NCI-H510A treated with DMSO at 0.1 percent for 48 hours (cell line): ENCODE measurements at regions not wholly inside any gene's neighbourhood (a gene's known extent, or its start where the extent isn't known, plus 50 kb on each side); places are given as distances from the start of the nearest gene placed in this dataset.
"Not testable (repeated sequence)": the region's sequence is repeated elsewhere in the genome, so short reads cannot be mapped to it uniquely, and the experiment has no call there.

Source experiments
- DNase-seq: peaks from one replicate; lab custom pipeline; 2025; lab: John Stamatoyannopoulos, UW

DNA sequence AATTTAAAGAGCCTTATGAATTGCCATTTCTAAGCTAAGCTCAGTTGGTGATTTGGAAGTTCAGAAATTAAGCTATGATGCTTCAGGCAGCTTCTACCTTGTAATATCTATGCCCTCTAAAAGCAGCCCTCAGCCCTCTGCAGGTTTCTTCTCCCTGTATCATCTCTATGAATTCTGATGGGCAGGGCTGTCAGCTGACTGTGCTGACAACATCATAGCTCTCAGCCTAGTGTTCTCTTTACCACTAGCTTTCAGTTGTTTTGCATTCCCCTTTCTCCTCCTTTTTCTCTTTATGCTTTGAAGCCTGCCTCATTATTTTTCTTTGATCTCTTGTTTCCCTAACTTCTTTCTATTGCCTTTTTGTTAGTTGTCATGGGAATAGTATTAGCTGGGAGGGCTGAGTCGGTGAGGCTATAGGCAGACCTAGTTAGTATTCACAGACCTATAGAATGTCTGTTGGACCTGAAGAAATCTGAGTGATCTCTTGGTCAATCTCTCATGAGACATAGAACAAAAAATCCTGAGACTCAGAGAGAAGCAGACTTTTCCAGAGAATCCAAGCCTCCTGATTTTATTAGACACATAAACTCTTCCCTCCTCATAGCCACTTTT, 535.4 kb downstream of the RAB38 start:
- no peak for DNase-seq

DNA sequence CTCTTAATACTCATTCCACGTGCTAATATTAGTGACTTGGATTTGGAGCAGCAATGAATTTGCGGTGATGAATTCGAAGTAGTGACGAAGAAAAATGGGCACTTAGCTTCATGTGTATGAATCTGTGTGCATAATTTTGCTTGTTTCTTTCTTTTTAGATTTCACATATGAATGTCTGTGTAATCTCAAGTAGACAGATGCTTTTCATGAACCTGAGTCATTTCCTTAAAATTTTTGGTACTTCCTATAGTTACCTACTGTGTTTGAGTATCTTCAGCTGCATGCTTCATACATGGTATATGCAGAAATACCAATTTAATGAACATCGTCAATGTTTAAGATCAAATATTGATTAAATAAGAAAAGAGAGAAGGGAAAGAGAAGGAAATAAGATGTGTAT, 540.2 kb downstream of the RAB38 start:
- DNase-seq: no peak

DNA sequence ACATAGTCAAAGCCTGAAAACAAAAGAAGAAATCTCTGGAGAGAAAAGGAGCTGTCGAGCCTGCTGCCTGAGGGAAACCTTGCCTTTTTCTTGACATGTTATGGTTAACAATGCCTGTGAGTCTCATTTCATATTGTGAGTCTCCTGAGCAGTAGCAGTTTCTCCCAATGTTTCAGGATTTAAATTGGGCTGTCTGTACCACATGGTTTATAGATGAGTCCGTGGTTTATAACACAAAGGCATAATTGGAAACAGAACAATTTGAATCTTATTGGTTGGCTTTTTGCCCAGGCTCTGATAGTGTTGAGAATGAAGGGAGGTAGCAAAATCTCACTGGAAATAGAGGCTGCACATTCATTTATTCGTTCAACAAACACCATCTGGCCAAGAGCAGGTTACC, 540.9 kb downstream of the RAB38 start:
- no peak for DNase-seq

DNA sequence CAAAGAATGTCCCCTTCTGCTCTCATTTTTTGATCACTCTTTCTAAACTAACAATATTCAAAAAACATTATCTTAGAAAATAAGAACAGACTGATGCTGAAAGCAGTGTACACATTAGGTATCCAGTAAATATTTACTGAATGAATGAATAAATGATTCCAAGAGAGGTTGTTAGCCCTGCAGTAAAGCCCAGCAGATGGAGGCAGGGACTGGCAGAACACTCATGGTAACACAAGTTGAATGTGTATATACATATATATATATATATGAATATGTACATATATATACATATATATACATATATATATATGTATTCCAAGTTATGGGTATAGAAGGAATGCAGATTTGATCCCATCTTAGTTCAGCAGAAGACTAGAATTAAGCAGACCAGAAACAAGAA, 546.3 kb downstream of the RAB38 start:
- no peak for DNase-seq

DNA sequence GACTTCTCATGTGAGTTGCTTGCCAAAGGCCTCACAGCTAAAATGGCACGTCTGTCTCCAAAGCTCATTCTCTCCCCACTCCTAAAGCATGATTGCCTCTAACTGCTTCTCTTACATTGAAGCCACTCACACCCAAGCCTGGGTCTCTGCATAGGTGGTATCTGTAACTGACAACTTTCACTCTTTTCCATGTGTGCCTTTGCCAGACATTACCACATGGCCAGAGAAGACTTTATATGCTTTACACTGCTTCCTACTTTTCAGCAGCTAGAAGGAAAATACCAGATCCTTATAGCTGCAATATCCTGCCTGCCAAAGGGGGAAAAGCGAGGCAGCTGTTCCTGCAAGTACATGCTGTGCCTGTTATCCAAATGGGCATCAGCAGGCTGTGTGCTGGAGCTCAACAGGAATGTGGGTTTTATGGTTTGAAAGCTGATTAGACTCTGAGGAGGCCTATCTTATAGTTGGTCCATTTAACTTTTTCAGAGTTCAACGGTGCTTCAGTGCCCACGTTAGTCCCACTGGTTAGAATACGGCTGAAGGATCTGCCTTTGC, 547.1 kb downstream of the RAB38 start:
- no peak for DNase-seq

DNA sequence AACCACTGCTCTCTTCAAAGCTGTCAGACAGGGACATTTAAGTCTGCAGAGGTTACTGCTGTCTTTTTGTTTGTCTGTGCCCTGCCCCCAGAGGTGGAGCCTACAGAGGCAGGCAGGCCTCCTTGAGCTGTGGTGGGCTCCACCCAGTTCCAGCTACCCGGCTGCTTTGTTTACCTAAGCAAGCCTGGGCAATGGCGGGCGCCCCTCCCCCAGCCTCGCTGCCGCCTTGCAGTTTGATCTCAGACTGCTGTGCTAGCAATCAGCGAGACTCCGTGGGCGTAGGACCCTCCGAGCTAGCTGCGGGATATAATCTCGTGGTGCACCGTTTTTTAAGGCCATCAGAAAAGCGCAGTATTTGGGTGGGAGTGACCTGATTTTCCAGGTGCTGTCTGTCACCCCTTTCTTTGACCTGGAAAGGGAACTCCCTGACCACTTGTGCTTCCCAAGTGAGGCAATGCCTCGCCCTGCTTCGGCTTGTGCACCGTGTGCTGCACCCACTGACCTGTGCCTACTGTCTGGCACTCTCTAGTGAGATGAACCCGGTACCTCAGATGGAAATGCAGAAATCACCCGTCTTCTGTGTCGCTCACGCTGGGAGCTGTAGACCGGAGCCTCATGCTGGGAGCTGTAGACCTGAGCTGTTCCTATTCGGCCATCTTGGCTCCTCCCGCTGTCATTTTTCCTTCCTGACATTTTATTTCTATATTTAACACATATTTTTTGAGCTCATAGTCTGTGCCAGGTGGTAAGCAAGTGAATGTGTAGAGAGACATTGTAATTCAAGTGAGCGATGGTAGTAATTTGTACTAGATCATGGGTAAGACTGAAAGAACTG, 551.5 kb downstream of the RAB38 start:
- DNase-seq: peak; percentile 28

DNA sequence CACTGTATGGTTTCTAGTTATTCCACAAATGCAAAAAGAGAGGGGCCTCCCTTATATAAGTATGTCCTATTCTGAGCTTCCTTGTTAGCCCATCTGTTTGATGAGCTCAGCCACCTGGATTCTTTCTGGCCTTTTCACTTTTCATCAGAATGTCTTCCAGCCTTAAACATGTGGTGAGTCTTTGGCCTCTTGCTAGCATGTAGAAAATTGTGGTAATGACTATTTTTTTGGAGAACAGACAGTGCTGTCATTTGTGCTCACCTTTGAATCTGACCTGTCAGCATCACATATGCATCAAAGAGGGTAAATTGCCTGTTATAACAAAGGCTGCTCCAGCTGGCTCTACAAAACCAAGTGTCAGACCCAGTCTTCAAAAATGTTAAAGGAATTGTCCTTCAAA, 558.7 kb downstream of the RAB38 start:
- no peak for DNase-seq

DNA sequence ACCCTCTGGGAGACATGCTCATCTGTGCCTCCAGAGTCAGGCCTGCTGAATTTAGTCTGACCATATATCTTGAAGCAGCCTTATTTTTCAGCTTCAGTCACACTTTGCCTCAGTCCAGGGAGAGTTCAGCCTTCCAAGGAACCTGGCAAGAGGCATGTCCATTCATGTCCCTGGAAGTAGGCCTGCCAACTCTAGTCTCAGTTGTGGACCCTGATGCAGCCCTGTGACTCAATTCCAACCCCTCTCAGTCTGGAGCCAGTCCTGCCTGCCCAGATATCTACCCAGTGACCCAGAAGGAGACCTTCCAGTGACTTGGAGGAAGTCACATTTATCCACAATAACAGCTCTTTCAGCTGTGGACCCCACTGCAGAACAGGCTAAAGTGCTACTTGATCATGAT, 566.6 kb downstream of the TMEM135 start:
- no peak for DNase-seq

DNA sequence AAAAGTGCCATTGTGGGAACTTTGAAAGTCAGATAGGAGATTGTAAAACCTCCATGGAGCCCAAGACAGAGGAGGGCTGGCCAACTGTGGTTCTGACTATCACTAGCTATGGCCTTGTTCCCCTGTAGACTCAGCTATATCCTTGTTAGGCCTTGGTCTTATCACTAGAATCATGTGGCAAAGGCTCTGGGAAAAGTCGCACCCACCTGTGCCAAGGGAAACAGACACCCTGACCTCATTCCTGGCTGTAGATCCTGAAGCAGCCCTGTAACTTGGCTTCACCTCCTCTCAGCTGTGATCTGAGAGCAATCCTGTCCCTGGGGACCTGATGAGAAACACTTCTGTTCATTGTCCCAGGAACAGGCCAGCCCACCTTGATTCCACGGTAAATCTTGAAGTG, 566.2 kb downstream of the TMEM135 start:
- no peak for DNase-seq

DNA sequence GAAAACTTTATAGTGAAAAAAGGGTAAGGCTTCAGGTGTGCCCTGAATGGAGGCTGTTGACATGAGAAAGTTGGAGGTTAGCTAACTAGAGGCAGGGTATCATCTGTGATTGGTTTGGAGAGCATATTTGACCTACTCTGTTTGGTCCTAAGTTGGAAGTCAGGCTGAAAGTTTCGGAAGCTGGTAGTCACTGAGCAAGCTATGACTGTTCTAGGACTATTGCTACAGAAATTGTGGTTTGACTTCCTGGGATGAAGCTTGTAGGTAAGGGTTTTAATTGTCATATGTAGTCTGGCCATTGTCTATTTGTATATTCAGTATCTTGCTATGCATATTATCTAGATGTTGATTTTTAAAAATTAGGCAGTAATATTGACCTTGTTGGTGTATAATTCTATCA, 565.0 kb downstream of the TMEM135 start:
- no peak for DNase-seq

DNA sequence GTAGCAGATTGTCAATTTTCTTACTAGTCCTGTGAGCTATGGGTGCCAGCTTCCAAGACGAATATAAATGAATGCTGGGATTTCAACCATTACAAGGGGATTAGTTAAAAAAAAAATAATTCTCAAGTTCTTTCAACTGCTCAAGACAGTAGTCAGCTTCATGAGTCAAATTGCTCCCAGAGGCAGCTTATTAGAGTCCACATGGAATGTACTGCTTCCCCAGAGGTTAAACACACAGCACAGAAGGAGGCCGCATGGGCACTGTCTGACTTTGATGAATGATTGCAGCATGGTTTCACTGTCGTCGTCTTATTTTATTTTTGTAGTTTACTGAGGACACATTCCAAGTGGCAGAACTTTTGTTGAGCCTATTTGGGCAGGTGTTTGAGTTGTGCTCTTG, 563.2 kb downstream of the TMEM135 start:
- no peak for DNase-seq

DNA sequence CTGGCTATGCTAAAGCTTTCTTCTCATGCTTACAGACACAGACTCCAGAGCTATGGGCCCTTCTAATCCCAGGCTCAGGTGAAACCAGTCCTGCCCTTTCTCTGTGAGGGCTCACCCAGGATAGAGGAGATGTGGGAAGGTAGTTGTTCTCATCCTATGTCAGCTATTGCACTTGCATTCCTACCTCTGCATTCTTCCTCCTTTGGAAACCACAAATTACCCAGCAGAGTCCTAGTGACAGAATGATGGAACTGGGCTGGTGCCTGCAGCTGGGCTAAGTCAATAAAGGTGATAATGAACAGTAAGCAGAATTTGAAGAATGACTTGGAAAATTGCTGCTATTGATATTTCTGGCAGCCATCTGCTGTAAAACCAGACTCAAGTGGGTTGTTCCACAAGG, 560.0 kb downstream of the TMEM135 start:
- DNase-seq: peak; percentile 78

DNA sequence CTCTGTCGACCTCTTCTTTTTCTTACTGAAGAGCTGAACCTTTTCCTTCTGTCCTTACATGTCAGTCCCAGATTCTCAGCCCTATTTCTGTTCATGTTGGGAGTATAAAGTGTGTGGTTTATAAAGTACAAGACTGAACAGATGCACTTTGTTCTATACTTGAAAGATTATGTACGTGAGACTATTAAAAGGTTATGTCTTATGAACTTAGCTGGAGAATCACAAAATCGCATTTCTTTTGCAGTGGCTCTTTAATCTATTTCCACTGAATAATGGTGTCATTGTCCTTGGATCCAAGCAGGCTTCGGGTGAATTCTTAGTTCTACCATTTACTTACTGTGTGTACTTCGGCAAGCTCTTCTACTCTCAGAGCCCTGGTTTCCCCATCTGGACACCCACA, 558.4 kb downstream of the TMEM135 start:
- DNase-seq: no peak

DNA sequence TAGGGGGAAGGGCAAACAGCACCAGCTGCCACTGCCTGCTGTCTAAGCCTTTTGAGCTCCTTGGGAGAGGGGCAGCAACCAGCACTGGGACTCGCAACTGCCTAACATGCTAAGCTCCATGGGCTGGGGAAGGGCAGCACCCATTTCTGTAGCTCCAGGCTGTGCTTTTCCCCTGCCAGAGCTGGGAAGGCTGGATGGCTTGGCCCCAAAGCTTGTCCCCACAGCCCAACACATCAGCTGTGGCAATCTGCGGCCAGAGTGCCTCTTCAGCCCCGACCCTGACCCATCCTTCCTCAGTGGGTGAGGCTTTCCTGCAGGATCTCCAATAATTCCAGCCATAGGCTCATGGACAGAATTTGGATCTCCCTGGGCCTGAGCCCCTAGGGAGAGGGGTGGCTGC, 551.3 kb downstream of the TMEM135 start:
- DNase-seq: no peak

DNA sequence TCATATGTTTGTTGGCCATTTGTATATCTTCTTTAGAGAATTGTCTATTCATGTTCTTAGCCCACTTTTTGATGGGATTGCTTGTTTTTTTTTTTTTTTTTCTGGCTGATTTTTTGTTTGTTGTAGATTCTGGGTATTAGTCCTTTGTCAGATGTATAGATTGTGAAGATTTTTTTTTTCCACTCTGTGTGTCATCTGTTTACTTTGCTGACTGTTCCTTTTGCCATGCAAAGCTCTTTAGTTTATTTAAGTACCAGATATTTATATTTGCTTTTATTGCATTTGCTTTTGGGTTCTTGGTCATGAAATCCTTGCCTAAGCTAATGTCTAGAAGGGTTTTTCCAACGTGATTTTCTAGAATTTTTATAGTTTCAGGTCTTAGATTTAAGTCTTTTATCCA, 547.9 kb downstream of the TMEM135 start:
- not testable (repeated sequence) for DNase-seq

DNA sequence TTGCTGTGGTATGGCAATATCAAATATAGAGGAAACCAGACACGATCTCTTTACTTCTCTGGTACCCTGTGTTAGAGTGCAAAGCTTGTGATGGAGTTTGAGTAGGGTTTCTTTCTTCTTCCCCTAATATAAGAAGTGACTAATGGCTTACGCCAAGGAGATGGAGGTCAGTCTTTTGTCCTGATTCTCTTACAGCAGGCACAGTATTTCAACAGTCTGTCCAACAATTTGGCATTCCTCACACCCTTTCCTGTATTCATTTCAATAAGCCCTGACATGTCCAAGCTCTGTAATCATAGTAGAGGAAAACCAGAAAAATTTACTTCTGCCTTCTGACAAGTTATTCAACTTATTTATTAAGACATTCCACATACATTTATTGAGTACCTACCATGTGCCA, 546.2 kb downstream of the TMEM135 start:
- no peak for DNase-seq

DNA sequence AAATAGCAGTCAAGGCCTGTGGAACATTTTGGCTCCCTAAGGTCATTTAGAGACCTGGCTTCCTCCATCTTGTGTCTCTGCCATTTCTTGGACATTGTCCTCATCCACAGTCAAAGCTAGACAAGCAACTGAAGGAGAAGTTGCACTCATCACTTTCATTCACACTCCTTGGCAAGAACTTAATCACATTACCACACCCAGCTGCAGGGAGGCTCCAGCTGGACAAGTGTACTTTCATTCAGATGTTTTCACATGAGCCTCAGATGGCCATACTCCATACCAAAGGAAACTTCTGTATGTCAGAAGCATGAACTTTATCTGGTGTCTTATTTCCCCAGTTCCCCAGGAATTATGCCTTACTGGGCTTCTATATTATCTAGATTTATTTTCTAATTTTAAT, 537.4 kb downstream of the TMEM135 start:
- no peak for DNase-seq

DNA sequence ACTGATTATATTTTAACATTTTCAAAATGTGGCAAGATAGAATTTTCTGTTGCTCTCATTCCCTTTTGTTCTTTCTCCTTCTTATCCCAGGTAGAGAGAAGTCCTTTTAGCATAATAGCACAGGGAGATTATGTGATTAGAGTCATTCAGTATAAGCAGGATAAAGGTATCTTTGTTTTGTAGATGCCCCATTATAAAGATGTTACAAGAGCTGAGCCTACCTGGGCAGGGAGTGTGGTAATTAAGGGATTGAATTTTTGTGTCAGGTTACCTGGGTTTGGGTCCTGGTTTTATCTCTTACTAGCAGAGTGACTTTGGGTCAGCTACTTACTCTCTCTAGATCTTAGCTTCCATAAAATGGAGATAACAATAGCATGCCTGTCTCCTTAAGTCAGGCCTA, 536.5 kb downstream of the TMEM135 start:
- DNase-seq: no peak

DNA sequence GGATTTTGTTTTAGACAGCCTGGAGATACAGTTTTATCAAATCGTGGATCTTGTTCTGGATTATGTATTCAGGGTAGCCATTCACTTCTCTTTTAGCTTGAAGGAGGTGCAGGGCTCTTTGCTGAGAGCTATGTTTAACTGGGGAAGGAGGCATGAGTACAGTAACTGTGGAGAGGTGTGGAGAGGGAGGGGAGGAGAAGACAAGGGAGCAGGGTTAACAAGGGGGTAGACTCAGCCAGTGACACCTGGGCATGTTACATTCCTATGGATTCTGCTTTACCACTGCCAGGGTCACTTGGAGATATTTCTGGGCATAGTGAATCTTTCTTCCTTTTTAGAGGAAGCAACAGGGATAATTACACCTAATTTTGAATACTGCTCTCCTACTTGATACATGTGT, 536.0 kb downstream of the TMEM135 start:
- DNase-seq: no peak

DNA sequence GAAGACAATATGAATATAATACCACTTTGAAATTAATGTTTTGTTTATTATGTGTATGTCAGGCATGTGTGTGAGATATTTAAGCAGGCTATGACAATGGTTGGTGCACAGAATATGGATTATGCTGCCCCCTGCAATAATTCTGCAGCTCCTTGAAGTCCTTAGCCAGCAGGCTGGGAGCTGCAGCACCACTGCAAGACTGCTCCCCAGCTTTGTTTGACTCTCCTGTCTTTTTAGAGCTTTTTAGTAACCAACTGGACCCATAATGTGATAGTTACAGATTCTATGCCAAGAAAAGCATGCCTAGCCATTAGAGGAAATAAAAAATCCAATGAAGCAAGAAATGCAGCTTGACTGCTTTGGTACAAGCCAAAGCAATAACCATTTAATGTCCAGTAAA, 535.1 kb downstream of the TMEM135 start:
- DNase-seq: no peak

DNA sequence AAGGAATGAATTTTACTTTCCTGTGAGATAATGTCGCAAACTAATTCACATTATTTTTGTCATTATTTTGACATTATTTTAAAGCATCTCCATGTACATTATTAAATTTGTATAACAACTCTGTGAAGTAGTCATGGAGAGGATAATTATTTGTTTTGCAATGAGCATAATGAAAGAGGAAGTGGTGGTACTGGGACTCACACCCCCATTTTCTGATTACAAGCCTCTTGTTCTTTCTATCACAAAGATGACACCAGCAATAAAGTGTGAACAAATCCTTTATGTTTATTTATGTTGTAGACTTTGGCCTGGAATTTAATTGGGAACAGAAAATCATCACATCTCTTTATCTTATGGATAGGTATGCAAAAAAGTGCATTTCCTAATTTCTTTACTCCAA, 522.6 kb downstream of the TMEM135 start:
- DNase-seq: no peak

DNA sequence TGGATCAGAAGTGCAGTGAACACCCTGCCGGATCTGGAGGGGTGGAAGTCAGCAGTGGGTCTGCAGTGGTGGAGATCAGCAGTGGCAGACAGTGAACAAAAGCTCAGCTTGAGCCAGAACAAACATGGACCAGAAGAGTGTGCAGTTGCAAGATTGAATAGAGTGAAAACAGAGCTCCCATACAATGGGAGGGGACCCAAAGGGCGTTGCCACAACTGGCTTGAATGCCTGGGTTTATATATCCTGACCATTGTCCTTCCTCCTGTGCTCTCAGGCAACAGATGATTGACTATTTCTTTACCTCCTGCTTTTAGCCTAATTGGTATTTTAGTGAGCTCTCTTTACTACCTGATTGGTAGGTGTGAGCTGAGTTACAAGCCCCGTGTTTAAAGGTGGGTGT, 522.1 kb downstream of the TMEM135 start:
- not testable (repeated sequence) for DNase-seq

DNA sequence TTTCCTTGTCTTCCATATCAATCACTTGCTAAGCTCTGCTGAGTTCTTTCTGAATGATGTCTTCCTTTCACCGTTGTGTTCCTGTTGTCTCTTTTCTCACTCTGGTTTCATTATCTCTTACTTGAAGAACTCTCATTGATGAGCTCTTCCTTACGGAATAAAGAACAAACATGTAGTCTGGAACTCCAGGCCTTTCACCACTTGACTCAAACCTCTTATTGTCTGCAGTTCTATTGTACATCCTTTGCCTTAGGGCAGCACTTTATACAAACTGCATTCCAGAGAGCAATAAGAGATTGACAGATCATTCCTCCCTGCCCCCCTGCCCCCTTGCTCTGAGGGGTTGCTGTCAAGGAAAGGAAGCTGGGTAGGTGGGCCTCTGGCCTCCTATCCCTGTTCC, 517.4 kb downstream of the TMEM135 start:
- no peak for DNase-seq

DNA sequence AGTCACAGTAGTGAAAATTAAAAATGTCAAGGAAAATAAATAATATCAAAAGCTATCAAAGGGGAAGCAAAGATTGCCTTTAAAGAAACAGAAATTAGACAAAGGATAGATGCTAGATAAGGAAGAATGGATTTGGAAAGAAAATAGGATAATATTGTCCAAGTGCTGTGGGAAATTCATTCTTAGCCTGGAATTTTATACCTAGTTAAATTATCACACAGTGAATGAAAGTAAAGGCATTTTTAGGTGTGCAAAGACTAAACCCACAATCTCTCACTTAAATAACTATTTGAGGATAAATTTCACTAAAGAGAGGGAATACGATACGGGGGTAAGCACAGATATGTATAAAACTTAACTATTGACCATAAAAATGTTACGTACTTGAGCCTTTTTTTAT, 511.1 kb downstream of the TMEM135 start:
- DNase-seq: no peak
